Calu3 (cell line): ENCODE measurements at regions not wholly inside any gene's neighbourhood (a gene's known extent, or its start where the extent isn't known, plus 50 kb on each side); places are given as distances from the start of the nearest gene placed in this dataset.

Experiments used
- BruUV-seq: library from RNA; stranded (reverse); fragments of 400-500 nt; replicated peaks from 2 replicates; lab custom pipeline; 2021; lab: Mats Ljungman, UMichigan
- CTCF ChIA-PET: fragments of 300-600 bp; sonication (Branson Sonifier 250); formaldehyde crosslinking; loops from one replicate; lab custom pipeline; 2022; ENCODE audit warnings: antibody characterized with exemption; lab: Charles Lee
- DNase-seq: peaks from one replicate; pipeline ENCODE4 v3.0.0; 2022
- H3K27ac Mint-ChIP-seq: one replicate; pipeline ENCODE4 v1.8.0; 2022; ENCODE audit warnings: mixed read lengths; ENCODE audit not compliant: unreplicated experiment
- H3K27me3 Mint-ChIP-seq: one replicate; pipeline ENCODE4 v1.8.0; 2022; ENCODE audit warnings: mixed read lengths; ENCODE audit not compliant: unreplicated experiment
- H3K36me3 Mint-ChIP-seq: one replicate; pipeline ENCODE4 v1.8.0; 2022; ENCODE audit warnings: mild to moderate bottlenecking, moderate library complexity, mixed read lengths; ENCODE audit not compliant: insufficient read depth, unreplicated experiment
- H3K4me1 Mint-ChIP-seq: one replicate; pipeline ENCODE4 v1.8.0; 2022; ENCODE audit warnings: mild to moderate bottlenecking, low read depth, mixed read lengths; ENCODE audit not compliant: unreplicated experiment
- H3K4me3 Mint-ChIP-seq: one replicate; pipeline ENCODE4 v1.8.0; 2022; ENCODE audit warnings: mild to moderate bottlenecking, low read depth, moderate library complexity, mixed read lengths; ENCODE audit not compliant: unreplicated experiment
- H3K9me3 Mint-ChIP-seq: one replicate; pipeline ENCODE4 v1.8.0; 2022; ENCODE audit warnings: low read depth, mixed read lengths; ENCODE audit not compliant: unreplicated experiment
- intact Hi-C: fragments of 100-400 bp; cut with micrococcal nuclease; formaldehyde crosslinking; loops from one replicate; pipeline ENCODE4 v1.10.0; 2022; ENCODE audit not compliant: unreplicated experiment
- TF ChIP-seq, protein P1 (sequence below): fragments of 200-600 bp; IDR thresholded peaks from one replicate; pipeline ENCODE4 v1.8.0; 2022; ENCODE audit warnings: antibody characterized with exemption; ENCODE audit not compliant: unreplicated experiment

DNA sequence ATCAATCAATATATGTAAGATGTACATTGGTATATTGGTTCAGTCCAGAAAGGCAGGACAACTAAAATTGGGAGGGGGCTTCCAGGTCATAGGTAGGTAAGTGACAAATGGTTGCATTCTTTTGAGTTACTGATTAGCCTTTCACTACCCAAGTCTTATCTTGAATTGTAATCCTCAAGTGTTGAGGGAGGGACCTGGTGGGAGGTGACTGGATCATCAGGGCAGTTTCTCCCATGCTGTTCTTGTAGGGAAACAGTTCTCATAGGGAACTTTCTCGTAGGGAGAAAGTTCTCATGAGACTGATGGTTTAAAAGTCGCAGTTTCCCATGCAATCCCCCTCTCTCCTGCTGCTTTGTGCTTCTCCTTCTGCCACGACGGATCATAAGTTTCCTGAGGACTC, 809.2 kb downstream of the KCNT2 start:
- BruUV-seq, result no TSS peak
- H3K4me3 Mint-ChIP-seq, result no peak overlapping the region
- H3K4me1 Mint-ChIP-seq, result no peaks in the 10 kb centered on the region
- H3K9me3 Mint-ChIP-seq, result no peaks in the 10 kb centered on the region
- H3K27me3 Mint-ChIP-seq, result no peaks in the 10 kb centered on the region
- intact Hi-C loops, result no loop called here
- H3K27ac Mint-ChIP-seq, result no peak overlapping the region
- TF ChIP-seq, protein P1, sequence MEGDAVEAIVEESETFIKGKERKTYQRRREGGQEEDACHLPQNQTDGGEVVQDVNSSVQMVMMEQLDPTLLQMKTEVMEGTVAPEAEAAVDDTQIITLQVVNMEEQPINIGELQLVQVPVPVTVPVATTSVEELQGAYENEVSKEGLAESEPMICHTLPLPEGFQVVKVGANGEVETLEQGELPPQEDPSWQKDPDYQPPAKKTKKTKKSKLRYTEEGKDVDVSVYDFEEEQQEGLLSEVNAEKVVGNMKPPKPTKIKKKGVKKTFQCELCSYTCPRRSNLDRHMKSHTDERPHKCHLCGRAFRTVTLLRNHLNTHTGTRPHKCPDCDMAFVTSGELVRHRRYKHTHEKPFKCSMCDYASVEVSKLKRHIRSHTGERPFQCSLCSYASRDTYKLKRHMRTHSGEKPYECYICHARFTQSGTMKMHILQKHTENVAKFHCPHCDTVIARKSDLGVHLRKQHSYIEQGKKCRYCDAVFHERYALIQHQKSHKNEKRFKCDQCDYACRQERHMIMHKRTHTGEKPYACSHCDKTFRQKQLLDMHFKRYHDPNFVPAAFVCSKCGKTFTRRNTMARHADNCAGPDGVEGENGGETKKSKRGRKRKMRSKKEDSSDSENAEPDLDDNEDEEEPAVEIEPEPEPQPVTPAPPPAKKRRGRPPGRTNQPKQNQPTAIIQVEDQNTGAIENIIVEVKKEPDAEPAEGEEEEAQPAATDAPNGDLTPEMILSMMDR, result no peak
- H3K36me3 Mint-ChIP-seq, result no peaks in the 10 kb centered on the region
- CTCF ChIA-PET, result no interaction called here
- no peak for DNase-seq

DNA sequence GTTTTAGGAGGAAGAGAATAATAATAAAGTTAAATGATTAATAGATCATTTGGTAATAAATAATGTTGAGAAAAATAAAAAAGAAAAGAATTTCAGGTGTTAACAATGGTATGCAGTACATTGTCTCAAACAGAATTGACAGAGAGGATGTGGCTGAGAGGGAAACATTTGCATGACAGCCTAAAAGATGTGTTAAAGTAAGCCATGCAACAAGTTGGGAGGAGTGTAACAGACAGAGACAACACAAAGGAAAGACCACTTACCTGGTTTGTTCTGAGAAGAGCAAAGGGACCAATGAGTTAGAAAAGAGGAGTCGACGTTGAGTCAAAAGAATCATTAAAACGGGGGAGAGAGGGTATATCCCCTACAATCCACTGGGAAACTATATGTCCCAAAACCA, 814.0 kb downstream of the KCNT2 start:
- BruUV-seq, result no TSS peak
- TF ChIP-seq, protein P1, result no peak
- Mint-ChIP-seq H3K27ac (no peak overlapping the region), H3K36me3 (no peaks in the 10 kb centered on the region), H3K9me3 (peaks cover 2% of the 10 kb centered on the region), H3K27me3 (no peaks in the 10 kb centered on the region), H3K4me3 (no peak overlapping the region), H3K4me1 (no peaks in the 10 kb centered on the region)
- no peak for DNase-seq
- intact Hi-C loops, result no loop called here
- CTCF ChIA-PET, result no interaction called here

DNA sequence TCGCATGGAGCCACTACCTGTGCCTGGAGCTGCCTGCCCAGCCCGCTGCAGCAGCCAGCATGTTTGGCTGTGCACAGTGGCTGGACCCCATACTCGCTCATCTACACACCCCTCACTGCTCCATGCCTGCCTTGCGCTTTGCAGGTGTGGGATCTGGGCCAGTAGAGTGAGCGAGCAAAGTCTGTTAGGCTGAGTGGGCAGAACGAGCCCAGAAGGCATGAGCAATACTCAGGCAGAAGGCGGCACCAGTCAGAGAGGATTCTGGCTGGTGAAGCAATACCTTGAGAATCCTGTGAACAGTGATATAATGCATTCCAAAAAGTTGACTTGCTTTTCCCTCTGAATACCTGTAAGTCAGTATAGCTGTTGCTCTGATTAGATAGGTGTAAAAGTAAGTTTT, 816.4 kb downstream of the KCNT2 start:
- Mint-ChIP-seq H3K4me3 (no peak overlapping the region), H3K36me3 (no peaks in the 10 kb centered on the region), H3K27ac (no peak overlapping the region), H3K4me1 (no peaks in the 10 kb centered on the region), H3K27me3 (no peaks in the 10 kb centered on the region), H3K9me3 (peaks cover 2% of the 10 kb centered on the region)
- BruUV-seq, result no TSS peak
- intact Hi-C loops, result no loop called here
- no peak for DNase-seq
- CTCF ChIA-PET, result no interaction called here
- TF ChIP-seq, protein P1, result no peak

DNA sequence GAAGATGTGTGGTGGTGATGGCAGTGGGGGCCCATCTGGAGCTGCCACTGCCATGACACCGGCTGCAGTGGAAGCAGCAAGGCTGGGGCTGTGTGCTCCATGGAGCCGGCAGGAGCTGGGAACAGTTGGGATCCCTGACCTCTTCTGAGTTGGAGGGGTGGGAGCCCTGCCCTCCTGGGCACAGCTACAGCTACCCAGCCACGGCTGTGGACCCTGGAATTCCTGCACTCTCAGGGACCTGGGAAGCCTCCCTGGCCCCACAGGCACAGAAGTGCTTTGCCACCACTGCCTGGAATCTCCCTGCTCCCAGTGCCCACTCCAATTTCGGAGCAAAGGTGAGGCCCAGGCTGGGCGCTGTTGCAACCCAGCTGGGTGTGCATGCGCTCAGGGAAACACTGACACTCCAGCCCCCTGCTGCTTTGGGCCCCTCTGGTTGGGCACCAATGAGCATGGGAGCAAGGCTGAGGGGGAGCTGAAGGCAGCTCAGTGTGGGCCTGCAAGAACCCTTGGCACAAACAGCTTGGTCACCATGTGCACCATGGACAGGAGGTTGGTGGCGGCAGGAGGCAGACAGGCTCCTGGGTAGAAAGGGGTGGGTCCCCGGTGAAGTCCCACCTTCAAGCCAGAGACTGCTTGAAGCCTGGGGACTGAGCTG, 817.6 kb downstream of the KCNT2 start:
- intact Hi-C loops, result no loop called here
- no peaks in the 10 kb centered on the region for H3K4me1 Mint-ChIP-seq
- H3K36me3 Mint-ChIP-seq, result no peaks in the 10 kb centered on the region
- H3K4me3 Mint-ChIP-seq, result no peak overlapping the region
- H3K9me3 Mint-ChIP-seq, result peaks cover 2% of the 10 kb centered on the region
- H3K27me3 Mint-ChIP-seq, result no peaks in the 10 kb centered on the region
- DNase-seq, result no peak
- no TSS peak for BruUV-seq
- H3K27ac Mint-ChIP-seq, result no peak overlapping the region
- TF ChIP-seq, protein P1, result no peak
- CTCF ChIA-PET, result no interaction called here
